AG09309 (cell line): ENCODE measurements at regions not wholly inside any gene's neighbourhood (a gene's known extent, or its start where the extent isn't known, plus 50 kb on each side); places are given as distances from the start of the nearest gene placed in this dataset.
"Not testable (repeated sequence)": the region's sequence is repeated elsewhere in the genome, so short reads cannot be mapped to it uniquely, and the experiment has no call there.

Experiments used
- DNase-seq: peaks from one replicate; pipeline ENCODE4 v3.0.0-alpha.2; 2010; ENCODE audit warnings: low read depth
- H3K4me3 ChIP-seq: 2 replicates; pipeline ENCODE4 v1.5.1; 2011; ENCODE audit warnings: mild to moderate bottlenecking, low read depth, low read length, moderate library complexity; ENCODE audit not compliant: control insufficient read depth
- CTCF ChIP-seq: IDR thresholded peaks from 2 replicates; pipeline ENCODE4 v1.5.1; 2011; ENCODE audit warnings: mild to moderate bottlenecking, low read depth, low read length, inconsistent platforms; ENCODE audit not compliant: insufficient read depth, control insufficient read depth; ENCODE audit errors: missing control alignments

GRCh38 chr11:130560000-130560780 lies 111.7 kb downstream of the ADAMTS15 start:
- no peak for DNase-seq
- no peak for TF ChIP-seq CTCF
- H3K4me3 ChIP-seq = no peak overlapping the region

GRCh38 chr11:130560781-130561109 lies 112.3 kb downstream of the ADAMTS15 start:
- H3K4me3 ChIP-seq = no peak overlapping the region
- no peak for TF ChIP-seq CTCF
- no peak for DNase-seq

DNA sequence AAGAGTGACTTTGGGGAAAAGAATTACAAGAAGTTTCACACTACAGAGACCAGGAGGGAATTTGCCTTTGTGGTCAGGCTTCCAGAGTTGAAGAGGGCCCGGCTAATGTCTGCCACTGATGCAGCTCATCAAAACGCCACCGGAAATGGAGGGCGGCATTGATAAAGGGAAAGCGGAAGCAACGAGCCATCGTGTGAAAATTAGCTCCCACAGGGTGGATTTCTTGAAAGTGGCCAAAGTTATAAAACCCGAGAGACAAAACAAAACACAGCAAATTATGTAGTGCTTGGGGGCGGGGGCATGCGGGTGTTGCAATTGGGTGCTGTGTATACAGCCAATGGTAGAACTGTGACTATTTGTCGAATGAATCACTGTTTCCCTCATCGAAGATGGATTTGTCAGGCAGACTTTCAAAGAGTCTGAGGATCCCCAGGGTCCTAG lies 113.0 kb downstream of the ADAMTS15 start:
- TF ChIP-seq CTCF = no peak
- DNase-seq = no peak
- no peak overlapping the region for H3K4me3 ChIP-seq

GRCh38 chr11:130562549-130562948 lies 114.1 kb downstream of the ADAMTS15 start:
- TF ChIP-seq CTCF = no peak
- H3K4me3 ChIP-seq = no peak overlapping the region
- no peak for DNase-seq

DNA sequence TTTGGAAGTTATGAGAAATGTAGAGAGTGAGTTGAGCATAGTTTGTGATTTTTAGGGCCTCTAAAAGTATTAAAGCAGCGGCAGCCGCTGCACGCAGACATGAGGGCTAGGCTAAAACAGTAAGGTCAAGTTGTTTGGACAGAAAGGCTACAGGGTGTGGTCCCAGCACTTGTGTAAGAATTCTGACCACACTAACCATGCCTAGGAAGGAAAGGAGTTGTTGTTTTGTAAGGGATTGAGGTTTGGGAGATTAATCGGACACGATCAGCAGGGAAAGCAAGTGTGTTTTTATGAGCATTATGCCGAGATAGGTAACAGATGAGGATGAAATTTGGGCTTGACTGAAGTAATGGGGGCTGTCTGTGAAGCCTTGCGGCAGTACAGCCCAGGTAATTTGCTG lies 117.9 kb downstream of the ADAMTS15 start:
- H3K4me3 ChIP-seq, DNase-seq: not testable (repeated sequence)

- TF ChIP-seq CTCF = no peak
- no peak for DNase-seq
- H3K4me3 ChIP-seq = no peak overlapping the region
Observed at GRCh38 chr11:130571519-130571918, 123.1 kb downstream of the ADAMTS15 start.

DNA sequence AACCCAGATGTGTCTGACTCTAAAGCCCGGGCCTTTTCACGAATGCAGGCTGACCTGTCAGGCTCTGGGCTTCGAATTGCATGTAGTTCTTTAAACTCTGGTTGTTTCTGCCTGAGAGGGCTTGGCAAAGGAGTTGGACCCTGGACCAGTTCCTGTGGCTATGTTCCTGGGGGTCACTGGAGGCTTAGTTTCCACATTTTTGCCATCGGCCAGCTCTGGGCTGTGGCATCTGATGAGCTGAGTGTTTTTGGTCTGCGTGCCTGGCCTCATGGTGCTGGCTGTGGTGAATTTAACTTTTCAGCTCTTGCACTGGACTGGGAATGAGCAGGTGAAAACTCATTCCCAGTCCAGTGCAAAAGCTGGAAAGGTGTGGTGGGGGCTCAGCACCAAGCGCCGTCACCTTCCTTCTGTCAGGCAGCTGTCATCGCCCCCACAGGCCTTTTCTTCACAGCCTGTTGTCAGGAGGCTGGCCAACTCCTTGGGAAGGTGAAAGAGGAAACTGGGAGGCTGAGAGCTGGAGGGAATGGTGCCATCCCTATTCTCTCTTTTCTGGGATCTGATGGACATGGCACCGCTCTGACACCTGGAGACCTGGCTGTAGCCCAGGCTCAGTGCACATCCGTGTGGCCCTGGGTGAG lies 123.6 kb downstream of the ADAMTS15 start:
- no peak overlapping the region for H3K4me3 ChIP-seq
- no peak for TF ChIP-seq CTCF
- DNase-seq = no peak
